Stimulated activated CD4-positive, alpha-beta T cell treated with anti-CD3 and anti-CD28 coated beads, Interleukin-1b, Interleukin-23, amount 100 ng/mL, for 24 hours (primary cell): ENCODE measurements at regions not wholly inside any gene's neighbourhood (a gene's known extent, or its start where the extent isn't known, plus 50 kb on each side); places are given as distances from the start of the nearest gene placed in this dataset.
"Not testable (repeated sequence)": the region's sequence is repeated elsewhere in the genome, so short reads cannot be mapped to it uniquely, and the experiment has no call there.

Experiments
- DNase-seq, 4 experiments: peaks; one replicate each; pipeline ENCODE4 v3.0.0-alpha.2; 2020; ENCODE audit warnings: low read depth in 4 of 4, low spot score in 1 of 4

DNA sequence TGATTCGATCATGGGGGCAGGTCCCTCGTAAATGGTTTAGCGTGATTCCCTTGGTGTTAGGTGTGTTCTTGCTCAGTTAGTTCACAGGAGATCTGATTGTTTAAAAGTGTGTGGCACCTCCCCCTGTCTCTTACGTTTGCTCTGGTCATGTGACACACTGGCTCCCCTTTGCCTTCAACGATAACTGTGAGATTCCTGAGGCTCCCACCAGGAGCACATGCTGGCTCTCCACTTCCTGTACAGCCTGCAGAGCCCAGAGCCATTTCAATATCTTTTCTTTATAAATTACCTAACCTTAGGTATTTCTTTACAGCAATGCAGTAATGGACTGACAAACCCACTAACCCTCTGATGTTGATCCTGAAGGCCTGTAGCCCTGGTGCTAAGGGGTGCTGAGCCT, 141.9 kb downstream of the FCRL5 start:
- no peak for DNase-seq

GRCh38 chr1:157409927-157410326, 142.4 kb downstream of the FCRL5 start:
- no peak for DNase-seq

DNA sequence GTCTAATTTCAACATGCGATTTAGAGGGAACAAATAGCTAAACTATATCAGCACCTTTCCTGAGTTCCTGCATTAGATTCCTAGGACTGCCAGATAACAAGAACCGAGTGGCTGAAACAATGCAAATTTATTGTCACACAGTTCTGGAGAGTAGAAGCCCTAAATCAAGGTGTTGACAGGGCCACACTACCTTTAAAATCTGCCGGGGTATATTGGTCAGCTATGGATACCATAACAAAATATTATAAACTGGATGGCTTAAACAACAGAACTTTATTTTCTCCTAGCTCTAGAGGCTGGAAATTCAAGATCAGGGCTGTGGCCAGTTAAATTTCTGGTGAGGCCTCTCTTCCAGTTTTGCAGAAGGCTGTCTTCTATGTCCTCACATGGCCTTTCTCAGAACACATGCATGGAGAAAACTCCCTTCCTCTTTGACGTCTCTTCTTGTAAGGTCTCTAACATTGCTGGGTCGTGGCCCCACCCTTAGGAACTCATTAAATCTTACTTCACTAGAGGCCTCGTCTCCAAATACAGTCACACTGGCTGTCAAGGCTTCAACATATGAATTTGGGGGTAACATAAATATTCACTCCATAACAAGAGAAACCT, 144.3 kb downstream of the FCRL5 start:
- DNase-seq, result no peak

- DNase-seq, result no peak
Observed at GRCh38 chr1:157407367-157407766, 144.9 kb downstream of the FCRL5 start.

GRCh38 chr1:157405662-157406061, 146.7 kb downstream of the FCRL5 start:
- no peak for DNase-seq

- no peak for DNase-seq
Observed at GRCh38 chr1:157404614-157405013, 147.7 kb downstream of the FCRL5 start.

GRCh38 chr1:157404063-157404501, 148.2 kb downstream of the FCRL5 start:
- no peak for DNase-seq

DNA sequence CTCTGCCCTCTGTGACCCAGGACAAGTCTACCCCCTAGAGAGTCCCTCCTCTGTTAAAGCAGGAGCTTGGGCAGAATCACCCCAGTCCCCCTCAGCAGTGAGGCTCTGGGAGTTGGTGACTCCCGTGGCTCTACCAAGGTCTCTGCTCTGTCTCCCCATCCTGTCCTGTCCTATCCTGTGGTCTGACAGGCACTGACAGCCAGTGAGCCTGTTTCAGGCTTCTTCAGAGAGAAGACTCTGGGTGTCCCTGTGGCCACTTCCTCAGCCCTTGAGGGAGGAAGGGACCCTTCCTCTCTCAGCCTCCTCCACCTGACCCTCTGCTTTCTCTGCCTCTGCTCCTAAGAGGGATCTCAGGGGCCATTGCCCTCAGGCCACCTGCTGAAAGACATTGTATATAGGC, 148.7 kb downstream of the FCRL5 start:
- no peak for DNase-seq

DNA sequence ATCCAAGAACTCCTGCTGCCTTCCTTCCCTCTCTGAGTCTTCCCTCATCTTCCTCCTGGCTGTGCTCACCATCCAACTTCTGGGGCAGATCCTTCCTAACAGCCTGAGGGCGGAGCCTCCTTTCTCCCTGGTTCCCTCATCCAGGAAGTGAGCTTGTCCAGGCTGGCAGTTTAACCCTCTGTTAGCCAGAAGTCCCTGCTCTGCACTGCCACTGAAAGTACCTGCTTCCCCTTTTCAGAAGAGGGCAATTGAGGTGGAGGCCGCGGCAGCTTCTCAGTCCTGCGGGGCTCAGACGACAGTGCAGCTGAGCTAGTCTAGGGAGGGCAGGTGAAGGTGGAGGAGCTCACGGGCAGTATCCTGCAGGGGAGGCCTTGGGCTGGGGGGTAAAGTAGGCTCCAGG, 149.1 kb downstream of the FCRL5 start:
- DNase-seq, result no peak

GRCh38 chr1:157400766-157401165, 151.5 kb downstream of the FCRL5 start:
- no peak for DNase-seq

- DNase-seq, result no peak
Observed at GRCh38 chr1:157399984-157400382, 152.3 kb downstream of the FCRL5 start.

DNA sequence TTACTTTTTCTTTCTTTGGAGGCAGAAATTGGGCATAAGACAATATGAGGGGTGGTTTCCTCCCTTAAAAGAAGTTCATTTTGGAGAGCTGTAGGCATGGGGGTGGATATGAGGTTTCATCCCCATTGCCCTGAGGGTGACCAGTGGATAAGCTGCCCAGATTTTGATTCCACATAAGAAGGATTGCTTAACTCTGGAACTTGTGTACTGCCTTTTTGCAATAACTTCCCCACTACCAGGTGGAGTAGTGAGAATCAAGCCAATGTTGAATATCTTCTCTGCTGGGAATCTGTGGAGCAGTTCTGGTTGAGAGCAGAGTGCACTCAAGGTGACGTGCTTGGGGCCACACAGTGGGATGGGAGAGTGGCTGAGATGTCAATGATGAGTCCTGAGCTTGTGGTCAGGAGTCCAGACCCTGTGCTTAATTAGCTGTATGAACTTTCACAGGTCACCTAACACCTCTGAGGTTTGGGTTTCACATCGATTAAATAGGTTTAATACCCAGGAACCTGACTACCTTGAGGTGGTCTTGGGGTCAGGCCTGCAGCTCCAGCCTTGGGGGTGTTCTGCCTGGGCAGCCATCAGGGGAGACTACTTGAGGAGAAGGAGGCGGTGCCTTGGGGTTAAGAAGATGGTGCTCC, 152.9 kb downstream of the FCRL5 start:
- DNase-seq, result no peak

DNA sequence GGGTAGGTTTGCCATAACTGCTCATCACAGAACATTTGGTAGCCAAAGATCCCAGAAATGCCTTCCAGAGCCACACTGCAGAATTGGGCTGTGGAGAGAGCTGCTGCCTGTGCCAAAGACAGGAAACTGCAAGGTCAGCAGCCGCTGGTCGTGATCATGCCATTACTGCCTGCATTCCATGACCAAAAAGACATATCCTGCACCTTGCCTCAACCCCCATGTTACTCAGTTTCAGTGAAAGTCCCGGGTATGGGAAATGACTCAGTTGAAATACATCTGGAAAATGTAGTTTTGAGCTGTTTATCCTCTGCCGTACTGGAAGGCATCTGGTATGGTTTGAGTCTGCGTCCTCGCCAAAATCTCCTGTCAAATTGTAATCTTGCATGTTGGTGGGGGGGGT, 161.7 kb downstream of the FCRL5 start:
- no peak for DNase-seq

DNA sequence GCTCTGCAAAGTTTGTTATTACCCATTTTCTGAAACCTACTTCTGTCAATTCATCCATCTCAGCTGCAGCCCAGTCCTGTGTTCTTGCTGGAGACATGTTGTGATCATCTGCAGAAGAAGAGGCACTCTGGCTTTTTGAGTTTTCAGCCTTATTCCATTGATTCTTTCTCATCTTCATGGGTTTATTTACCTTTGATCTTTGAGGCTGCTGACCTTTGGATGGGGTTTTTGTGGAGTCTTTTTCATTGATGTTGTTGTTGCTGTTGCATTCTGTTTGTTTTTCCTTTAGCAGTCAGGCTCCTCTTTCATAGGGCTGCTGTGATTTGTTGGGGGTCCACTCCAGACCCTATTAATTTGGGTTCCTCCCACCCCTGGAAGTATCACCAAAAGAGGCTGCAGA, 164.3 kb downstream of the FCRL5 start:
- DNase-seq, result no peak

- no peak for DNase-seq
Observed at GRCh38 chr1:157384258-157384657, 168.1 kb downstream of the FCRL5 start.

GRCh38 chr1:157382351-157382750, 170.0 kb downstream of the FCRL5 start:
- no peak for DNase-seq

- DNase-seq, result no peak
Observed at GRCh38 chr1:157380523-157380922, 171.8 kb downstream of the FCRL5 start.

DNA sequence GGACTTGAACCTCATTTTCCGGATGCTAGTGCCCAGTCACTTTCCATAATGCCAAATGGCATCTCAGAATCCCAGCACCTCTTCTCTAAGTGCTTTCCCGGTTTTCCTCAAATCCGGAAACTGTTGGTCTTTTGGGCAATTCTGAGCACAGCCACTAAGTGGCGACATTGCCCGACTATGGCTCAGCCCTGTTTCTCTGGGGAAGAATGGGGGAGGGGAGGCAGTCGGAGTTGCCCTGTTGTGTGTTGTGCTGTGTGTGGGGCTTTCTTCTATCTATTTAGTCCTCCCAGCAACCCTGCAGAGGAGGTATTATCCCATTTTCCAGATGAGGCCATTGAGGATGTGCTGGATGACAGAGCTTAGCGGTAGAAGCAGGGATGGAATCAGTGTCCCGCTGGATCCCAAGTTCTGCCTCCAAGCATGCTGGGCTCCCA, 175.0 kb downstream of the FCRL5 start:
- DNase-seq, result not testable (repeated sequence)

- no peak for DNase-seq
Observed at GRCh38 chr1:157376681-157377080, 175.6 kb downstream of the FCRL5 start.

DNA sequence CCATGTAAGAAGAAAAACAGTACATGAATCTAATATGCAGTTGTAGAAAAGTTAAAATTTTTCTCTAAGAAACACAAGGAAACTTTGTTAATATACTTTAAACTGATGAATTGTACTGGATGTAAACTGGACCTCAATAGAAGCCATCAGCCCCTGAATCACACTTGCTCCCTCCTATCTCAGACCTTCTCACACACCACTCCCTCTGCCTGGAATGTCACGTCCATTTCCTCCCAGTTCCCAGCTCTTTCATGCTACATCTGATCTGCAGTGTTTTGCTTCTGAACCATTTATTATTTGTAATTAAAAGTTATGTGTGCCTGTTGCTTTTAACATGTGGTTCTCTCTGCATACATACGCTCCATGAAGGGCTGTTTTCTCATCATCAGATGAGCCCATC, 180.0 kb downstream of the FCRL5 start:
- not testable (repeated sequence) for DNase-seq

DNA sequence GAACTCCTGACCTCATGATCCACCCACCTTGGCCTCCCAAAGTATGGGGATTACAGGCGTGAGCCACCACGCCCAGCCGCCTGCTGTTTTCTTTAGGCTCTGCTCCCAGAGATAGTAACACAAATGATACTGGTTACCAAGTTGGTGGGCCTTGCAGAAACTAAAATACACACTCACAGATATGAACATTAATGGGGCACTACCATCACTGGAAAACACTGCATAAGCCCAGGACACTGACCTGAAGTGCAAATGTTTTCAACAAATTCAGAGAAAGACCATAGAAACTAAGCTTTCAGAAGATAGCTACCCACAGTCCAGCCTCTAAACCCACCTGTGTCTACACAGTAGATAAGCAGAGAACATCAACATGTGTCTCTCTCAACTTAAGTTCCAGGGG, 180.5 kb downstream of the FCRL5 start:
- DNase-seq, result no peak

DNA sequence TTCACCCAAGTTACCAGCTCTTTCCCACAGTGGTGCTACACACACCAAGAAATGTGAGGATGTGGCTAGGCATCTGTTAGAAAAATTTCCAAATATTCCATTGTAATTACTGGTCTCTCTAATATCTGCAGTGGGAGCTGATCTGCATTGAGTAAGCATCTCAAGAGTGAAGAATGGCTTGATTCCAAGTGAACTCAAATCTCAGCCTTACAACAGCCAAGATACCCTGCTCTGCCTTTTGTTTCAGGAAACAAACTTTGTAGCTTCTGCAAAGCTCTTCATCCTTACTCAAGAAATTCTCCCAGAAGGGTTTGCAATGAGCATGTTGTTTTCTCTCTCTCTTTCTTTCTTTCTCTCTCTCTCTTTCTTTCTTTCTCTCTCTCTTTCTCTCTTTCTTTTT, 181.1 kb downstream of the FCRL5 start:
- no peak for DNase-seq

- DNase-seq, result no peak
Observed at GRCh38 chr1:157370698-157371097, 181.6 kb downstream of the FCRL5 start.
